GM12878 (cell line): ENCODE measurements at regions not wholly inside any gene's neighbourhood (a gene's known extent, or its start where the extent isn't known, plus 50 kb on each side); places are given as distances from the start of the nearest gene placed in this dataset.

Source experiments
- ATAC-seq: fragments of 200-7000 bp; cut with Tn5 transposase; 3 replicates; pipeline ENCODE4 v1.9.1; 2020; ENCODE audit warnings: mild to moderate bottlenecking, moderate library complexity
- BruUV-seq: library from RNA; stranded (reverse); fragments of 400-500 nt; replicated peaks from 2 replicates; lab custom pipeline; 2021; lab: Mats Ljungman, UMichigan
- CTCF ChIA-PET: fragments of 300-600 bp; sonication (Branson Sonifier 250); formaldehyde crosslinking; extraction: SDS; loops from one replicate; lab custom pipeline; 2021; ENCODE audit warnings: inconsistent platforms; lab: Yijun Ruan, JAX
- POLR2A ChIA-PET: fragments of 350-600 bp; formaldehyde crosslinking; extraction: SDS; loops from one replicate; lab custom pipeline; 2021; ENCODE audit warnings: inconsistent platforms; lab: Charles Lee
- RAD21 ChIA-PET: fragments of 300-600 bp; sonication (Branson Sonifier 250); formaldehyde crosslinking; loops from one replicate; lab custom pipeline; 2023; ENCODE audit warnings: antibody characterized with exemption; ENCODE audit not compliant: unreplicated experiment; lab: Charles Lee
- SMC1A ChIA-PET: fragments of 300-600 bp; sonication (Branson Sonifier 250); formaldehyde crosslinking; loops from one replicate; lab custom pipeline; 2023; ENCODE audit not compliant: unreplicated experiment, uncharacterized antibody; lab: Charles Lee
- DNase-seq: peaks from one replicate; pipeline ENCODE4 v3.0.0-alpha.2; 2011; ENCODE audit warnings: low read depth, low spot score
- FAIRE-seq: peaks from 3 replicates; lab custom pipeline; 2011; peaks lifted over from hg19 to GRCh38; lab: Jason Lieb, UNC
- H2AFZ ChIP-seq: 2 replicates; pipeline ENCODE4 v1.6.0; 2011; ENCODE audit warnings: low read depth, low read length, control low read depth; ENCODE audit not compliant: control insufficient read depth
- H3K27ac ChIP-seq: 2 replicates; pipeline ENCODE4 v1.5.1; 2011; ENCODE audit warnings: control low read depth; ENCODE audit not compliant: control insufficient read depth, insufficient read depth
- H3K27me3 ChIP-seq, 2 experiments: replicated peaks in 1 of 2; 2 replicates each; pipeline versions ENCODE4 v1.6.0 to v1.6.1; 2011; ENCODE audit warnings: low read length in 1 of 2; ENCODE audit not compliant: control insufficient read depth in 2 of 2, insufficient read depth in 2 of 2
- H3K36me3 ChIP-seq, 2 experiments: 2 replicates each; pipeline ENCODE4 v1.5.1; 2011; ENCODE audit warnings: low read length in 1 of 2; ENCODE audit not compliant: control insufficient read depth in 2 of 2, insufficient read depth in 2 of 2
- H3K4me1 ChIP-seq: 2 replicates; pipeline ENCODE4 v1.6.1; 2011; ENCODE audit warnings: mild to moderate bottlenecking, low read length, moderate library complexity, mixed read lengths; ENCODE audit not compliant: control insufficient read depth, insufficient read depth
- H3K4me2 ChIP-seq: 2 replicates; pipeline ENCODE4 v1.6.0; 2011; ENCODE audit warnings: control low read depth; ENCODE audit not compliant: control insufficient read depth, insufficient read depth
- H3K4me3 ChIP-seq: fragments of 200-600 bp; sonication (generic); 2 replicates; pipeline ENCODE4 v1.5.1; 2016
- H3K79me2 ChIP-seq: 2 replicates; pipeline ENCODE4 v1.6.0; 2011; ENCODE audit warnings: low read length; ENCODE audit not compliant: control insufficient read depth, insufficient read depth
- H3K9ac ChIP-seq: 2 replicates; pipeline ENCODE4 v1.8.0; 2011; ENCODE audit warnings: low read length, control low read depth, mixed read lengths; ENCODE audit not compliant: control insufficient read depth, insufficient read depth
- H3K9me3 ChIP-seq: replicated peaks from 3 replicates; pipeline ENCODE4 v1.5.1; 2011; ENCODE audit warnings: mild to moderate bottlenecking, low read length; ENCODE audit not compliant: control insufficient read depth, insufficient read depth
- H4K20me1 ChIP-seq: 2 replicates; pipeline ENCODE4 v1.6.0; 2011; ENCODE audit not compliant: control insufficient read depth, insufficient read depth
- DPF2 ChIP-seq: fragments of 450-650 bp; IDR thresholded peaks from 2 replicates; pipeline ENCODE4 v1.6.1; 2017; ENCODE audit warnings: mild to moderate bottlenecking
- EZH2 ChIP-seq: IDR thresholded peaks from 2 replicates; pipeline ENCODE4 v1.6.1; 2012; ENCODE audit warnings: low read depth, mild to moderate bottlenecking, control low read depth, inconsistent platforms, low read length, borderline replicate concordance; ENCODE audit not compliant: control insufficient read depth
- IRF5 ChIP-seq: fragments of 450-650 bp; IDR thresholded peaks from 2 replicates; pipeline ENCODE4 v1.6.1; 2017; ENCODE audit warnings: borderline replicate concordance
- PAX5 ChIP-seq: IDR thresholded peaks from 2 replicates; pipeline ENCODE4 v1.6.1; 2011; ENCODE audit warnings: low read depth, low read length, borderline replicate concordance
- RAD21 ChIP-seq: IDR thresholded peaks from 2 replicates; pipeline ENCODE4 v1.6.1; 2011; ENCODE audit warnings: mild to moderate bottlenecking, low read depth, low read length, moderate library complexity; ENCODE audit not compliant: insufficient read depth
- SUPT20H ChIP-seq: IDR thresholded peaks from 2 replicates; pipeline ENCODE4 v1.6.1; 2011; ENCODE audit warnings: low read depth, mild to moderate bottlenecking, low read length, moderate library complexity, borderline replicate concordance; ENCODE audit not compliant: control insufficient read depth
- ZBED1 ChIP-seq: IDR thresholded peaks from 2 replicates; pipeline ENCODE4 v1.6.1; 2016; ENCODE audit warnings: borderline replicate concordance
- WGBS: methylation state at CpG from one replicate; pipeline ENCODE4 v1.1.6; 2016; ENCODE audit warnings: low lambda C conversion rate; ENCODE audit not compliant: insufficient replicate concordance, insufficient coverage; ENCODE audit errors: missing lambda C conversion rate; 5-methylcytosine and 5-hydroxymethylcytosine counted together
- in situ Hi-C: fragments of 300-500 bp; cut with MboI; formaldehyde crosslinking; loops from 9 replicates; pipeline ENCODE4 v1.14.3; 2018; ENCODE audit warnings: mixed read lengths
- intact Hi-C: fragments of 100-400 bp; cut with micrococcal nuclease; formaldehyde crosslinking; loops from one replicate; pipeline ENCODE4 v1.14.2; 2022; ENCODE audit not compliant: unreplicated experiment
- TF ChIP-seq, protein P1 (sequence below): fragments of 450-650 bp; IDR thresholded peaks from 2 replicates; pipeline ENCODE4 v1.6.1; 2017; ENCODE audit warnings: mild to moderate bottlenecking, low read depth, inconsistent platforms; ENCODE audit not compliant: poor library complexity, severe bottlenecking
- TF ChIP-seq, protein P2 (sequence below): IDR thresholded peaks from 2 replicates; pipeline ENCODE4 v1.6.1; 2012; ENCODE audit warnings: mild to moderate bottlenecking, low read depth, low read length

DNA sequence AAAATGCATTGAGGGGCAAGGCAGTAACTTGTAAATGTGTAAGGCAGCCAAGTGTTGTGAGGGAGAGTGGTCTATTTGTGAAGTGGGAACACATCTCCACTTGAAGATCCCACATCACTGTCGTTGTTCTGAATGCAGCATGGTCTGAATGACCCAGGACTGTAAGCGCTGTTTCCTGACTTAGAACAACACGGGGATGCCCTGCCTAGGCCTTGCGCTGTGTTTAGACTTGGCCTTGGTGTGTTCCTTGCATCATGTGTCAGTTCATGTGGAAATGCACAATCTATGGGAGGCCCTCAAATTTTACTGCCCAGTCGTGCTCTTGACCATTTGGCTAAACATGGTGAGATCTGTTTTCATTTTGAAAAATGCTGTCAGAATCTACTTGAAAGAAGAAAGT lies 205.1 kb downstream of the SOX11 start (continued):
- TF ChIP-seq IRF5 (no peak), ZBED1 (no peak), DPF2 (no peak), SUPT20H (no peak), PAX5 (no peak)

GRCh38 chr2:5898667-5899066 lies 206.5 kb downstream of the SOX11 start:
- BruUV-seq, result no TSS peak
- DNase-seq (no peak), ATAC-seq (no peak), FAIRE-seq (no peak)
- Histone ChIP-seq H3K4me3 (no peak overlapping the region), H2AFZ (no peak overlapping the region), H3K79me2 (no peaks in the 10 kb centered on the region), H4K20me1 (no peaks in the 10 kb centered on the region), H3K9ac (no peak overlapping the region), H3K4me1 (no peaks in the 10 kb centered on the region), H3K27me3 (no peaks in the 10 kb centered on the region), H3K9me3 (no peaks in the 10 kb centered on the region), H3K27ac (no peak overlapping the region), H3K36me3 (no peaks in the 10 kb centered on the region), H3K4me2 (no peak overlapping the region)
- SMC1A ChIA-PET, result no interaction called here
- 40% methylated on average over 3 of the region's 3 CpGs for WGBS
- POLR2A ChIA-PET, result no interaction called here
- TF ChIP-seq EZH2, result no peak
- TF ChIP-seq, protein P1, sequence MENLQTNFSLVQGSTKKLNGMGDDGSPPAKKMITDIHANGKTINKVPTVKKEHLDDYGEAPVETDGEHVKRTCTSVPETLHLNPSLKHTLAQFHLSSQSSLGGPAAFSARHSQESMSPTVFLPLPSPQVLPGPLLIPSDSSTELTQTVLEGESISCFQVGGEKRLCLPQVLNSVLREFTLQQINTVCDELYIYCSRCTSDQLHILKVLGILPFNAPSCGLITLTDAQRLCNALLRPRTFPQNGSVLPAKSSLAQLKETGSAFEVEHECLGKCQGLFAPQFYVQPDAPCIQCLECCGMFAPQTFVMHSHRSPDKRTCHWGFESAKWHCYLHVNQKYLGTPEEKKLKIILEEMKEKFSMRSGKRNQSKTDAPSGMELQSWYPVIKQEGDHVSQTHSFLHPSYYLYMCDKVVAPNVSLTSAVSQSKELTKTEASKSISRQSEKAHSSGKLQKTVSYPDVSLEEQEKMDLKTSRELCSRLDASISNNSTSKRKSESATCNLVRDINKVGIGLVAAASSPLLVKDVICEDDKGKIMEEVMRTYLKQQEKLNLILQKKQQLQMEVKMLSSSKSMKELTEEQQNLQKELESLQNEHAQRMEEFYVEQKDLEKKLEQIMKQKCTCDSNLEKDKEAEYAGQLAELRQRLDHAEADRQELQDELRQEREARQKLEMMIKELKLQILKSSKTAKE, result no peak
- TF ChIP-seq RAD21, result no peak
- TF ChIP-seq, protein P2, sequence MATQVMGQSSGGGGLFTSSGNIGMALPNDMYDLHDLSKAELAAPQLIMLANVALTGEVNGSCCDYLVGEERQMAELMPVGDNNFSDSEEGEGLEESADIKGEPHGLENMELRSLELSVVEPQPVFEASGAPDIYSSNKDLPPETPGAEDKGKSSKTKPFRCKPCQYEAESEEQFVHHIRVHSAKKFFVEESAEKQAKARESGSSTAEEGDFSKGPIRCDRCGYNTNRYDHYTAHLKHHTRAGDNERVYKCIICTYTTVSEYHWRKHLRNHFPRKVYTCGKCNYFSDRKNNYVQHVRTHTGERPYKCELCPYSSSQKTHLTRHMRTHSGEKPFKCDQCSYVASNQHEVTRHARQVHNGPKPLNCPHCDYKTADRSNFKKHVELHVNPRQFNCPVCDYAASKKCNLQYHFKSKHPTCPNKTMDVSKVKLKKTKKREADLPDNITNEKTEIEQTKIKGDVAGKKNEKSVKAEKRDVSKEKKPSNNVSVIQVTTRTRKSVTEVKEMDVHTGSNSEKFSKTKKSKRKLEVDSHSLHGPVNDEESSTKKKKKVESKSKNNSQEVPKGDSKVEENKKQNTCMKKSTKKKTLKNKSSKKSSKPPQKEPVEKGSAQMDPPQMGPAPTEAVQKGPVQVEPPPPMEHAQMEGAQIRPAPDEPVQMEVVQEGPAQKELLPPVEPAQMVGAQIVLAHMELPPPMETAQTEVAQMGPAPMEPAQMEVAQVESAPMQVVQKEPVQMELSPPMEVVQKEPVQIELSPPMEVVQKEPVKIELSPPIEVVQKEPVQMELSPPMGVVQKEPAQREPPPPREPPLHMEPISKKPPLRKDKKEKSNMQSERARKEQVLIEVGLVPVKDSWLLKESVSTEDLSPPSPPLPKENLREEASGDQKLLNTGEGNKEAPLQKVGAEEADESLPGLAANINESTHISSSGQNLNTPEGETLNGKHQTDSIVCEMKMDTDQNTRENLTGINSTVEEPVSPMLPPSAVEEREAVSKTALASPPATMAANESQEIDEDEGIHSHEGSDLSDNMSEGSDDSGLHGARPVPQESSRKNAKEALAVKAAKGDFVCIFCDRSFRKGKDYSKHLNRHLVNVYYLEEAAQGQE, result no peak
- intact Hi-C loops (no loop called here), in situ Hi-C loops (no loop called here)
- RAD21 ChIA-PET, result no interaction called here
- CTCF ChIA-PET, result no interaction called here
